ENCODE measurements at regions not wholly inside any gene's neighbourhood (a gene's known extent, or its start where the extent isn't known, plus 50 kb on each side); places are given as distances from the start of the nearest gene placed in this dataset.

DNA sequence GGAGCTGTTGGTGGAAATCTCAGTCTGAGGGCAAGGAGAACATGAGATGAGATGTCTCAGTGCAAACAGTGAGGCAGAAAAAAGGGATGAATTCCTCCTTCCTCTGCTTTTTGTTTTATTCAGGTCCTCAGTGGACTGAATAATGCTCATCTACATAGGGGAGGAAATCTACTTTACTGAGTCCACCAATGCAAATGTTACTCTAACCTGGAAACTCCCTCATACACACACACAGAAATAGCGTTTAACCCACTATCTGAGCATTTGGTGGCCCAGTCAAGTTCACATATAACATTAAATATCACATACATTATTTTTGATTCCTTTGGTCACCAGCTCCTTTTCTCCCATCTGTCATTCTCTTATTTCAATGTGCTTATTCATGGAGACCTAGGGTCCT is 418.8 kb downstream of the TMEM135 start:
- TF ChIP-seq, protein P1, sequence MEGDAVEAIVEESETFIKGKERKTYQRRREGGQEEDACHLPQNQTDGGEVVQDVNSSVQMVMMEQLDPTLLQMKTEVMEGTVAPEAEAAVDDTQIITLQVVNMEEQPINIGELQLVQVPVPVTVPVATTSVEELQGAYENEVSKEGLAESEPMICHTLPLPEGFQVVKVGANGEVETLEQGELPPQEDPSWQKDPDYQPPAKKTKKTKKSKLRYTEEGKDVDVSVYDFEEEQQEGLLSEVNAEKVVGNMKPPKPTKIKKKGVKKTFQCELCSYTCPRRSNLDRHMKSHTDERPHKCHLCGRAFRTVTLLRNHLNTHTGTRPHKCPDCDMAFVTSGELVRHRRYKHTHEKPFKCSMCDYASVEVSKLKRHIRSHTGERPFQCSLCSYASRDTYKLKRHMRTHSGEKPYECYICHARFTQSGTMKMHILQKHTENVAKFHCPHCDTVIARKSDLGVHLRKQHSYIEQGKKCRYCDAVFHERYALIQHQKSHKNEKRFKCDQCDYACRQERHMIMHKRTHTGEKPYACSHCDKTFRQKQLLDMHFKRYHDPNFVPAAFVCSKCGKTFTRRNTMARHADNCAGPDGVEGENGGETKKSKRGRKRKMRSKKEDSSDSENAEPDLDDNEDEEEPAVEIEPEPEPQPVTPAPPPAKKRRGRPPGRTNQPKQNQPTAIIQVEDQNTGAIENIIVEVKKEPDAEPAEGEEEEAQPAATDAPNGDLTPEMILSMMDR (IDR thresholded peaks at IDR 0.05 in 4 of 5, conservative IDR thresholded peaks at IDR 0.05 in 1 of 5): no peak
- TF ChIP-seq POLR2A (IDR thresholded peaks at IDR 0.05): no peak
